HG03095 (cell line): ENCODE measurements at regions not wholly inside any gene's neighbourhood (a gene's known extent, or its start where the extent isn't known, plus 50 kb on each side); places are given as distances from the start of the nearest gene placed in this dataset.

Experiments used
- ATAC-seq: cut with Tn5 transposase; IDR thresholded peaks from one replicate; pipeline ENCODE4 v1.9.1; 2021; ENCODE audit warnings: moderate library complexity; ENCODE audit not compliant: unreplicated experiment

DNA sequence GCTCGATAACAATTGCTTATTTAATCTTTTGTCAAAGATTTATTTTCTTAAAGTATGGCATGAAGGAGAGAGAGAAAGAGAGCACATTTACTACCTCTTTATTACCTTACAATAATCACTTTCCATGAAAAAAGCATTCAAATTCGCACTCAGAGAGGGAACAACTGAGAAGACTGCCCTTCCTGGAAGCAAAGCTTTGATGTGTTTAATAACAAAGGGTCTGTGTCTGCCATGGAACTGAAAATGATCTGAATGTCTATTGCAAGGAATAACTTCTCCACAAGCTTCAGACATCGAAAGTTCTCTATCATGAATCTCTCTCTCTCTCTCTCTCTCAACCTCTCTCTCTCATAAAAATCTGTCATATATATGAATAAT is 308.9 kb downstream of the HDGFL1 start:
- no peak for ATAC-seq

DNA sequence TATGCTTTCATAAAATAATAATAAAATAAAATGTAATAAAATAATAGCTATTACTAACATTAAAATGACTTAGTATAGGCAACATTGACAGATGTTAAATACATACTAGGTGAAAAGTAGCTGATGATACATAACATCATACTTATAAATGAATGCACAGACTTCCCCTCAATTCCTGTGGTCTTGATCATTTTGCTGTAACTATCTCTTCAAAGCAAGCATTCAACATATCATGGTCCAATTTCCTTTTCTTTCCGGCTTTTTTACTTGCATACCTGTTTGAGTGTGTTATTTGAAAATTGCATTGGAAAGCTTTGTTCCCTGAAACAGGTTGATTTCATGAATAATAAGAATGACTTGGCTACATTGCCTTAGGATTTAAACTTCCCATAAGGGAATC is 309.3 kb downstream of the HDGFL1 start:
- no peak for ATAC-seq

DNA sequence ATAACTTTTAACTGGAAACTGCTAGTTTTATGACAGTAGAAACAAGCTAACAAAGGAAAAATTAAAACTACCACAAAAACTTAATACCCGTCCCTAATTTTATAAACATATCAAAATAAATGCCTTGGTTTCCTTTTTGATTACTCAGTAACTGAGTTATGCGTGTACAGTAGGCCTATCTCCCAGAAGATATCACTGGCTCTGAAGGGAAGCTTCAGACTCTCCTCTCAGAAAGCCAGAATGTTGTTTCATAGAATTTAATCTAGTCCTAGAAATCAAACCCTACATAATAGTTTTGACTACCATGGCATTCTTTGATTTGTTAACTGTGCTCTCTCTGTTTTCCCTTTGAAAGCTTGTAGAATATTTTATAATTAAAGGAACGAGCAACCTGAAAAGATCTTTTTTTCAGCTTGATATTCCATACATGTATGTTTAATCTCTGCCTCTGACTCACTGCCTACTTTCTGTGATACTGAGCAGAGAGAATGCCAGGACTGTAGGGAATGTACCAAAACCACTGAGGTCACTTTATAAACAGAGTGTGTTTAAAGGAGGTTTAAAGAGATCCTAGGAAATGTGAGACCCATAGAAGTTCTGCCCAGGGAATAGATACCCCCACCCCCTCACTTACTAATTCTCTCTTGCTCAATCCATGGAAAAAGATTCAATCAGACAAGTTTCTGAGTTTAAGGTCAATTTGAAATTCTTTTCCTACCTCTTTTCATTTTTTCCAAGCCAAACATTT is 311.5 kb downstream of the HDGFL1 start:
- ATAC-seq = no peak

DNA sequence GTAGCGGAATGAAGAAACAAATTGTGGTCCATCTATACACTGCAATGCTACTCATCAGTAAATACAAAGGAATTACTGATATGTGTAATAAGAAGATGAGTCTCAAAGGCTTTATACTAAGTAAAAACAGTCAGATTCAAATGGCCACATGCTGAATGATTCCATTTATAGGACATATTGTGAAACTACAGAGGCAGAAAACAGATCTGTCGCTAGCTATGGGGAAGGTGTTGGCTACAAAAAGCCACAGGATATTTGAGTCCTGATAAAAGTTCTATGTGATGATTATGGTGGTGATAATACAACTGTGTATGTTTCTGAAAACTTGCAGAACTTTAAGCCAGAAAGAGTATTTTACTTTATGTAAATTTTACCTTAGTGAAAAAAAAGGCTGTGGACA is 313.2 kb downstream of the HDGFL1 start:
- no peak for ATAC-seq

DNA sequence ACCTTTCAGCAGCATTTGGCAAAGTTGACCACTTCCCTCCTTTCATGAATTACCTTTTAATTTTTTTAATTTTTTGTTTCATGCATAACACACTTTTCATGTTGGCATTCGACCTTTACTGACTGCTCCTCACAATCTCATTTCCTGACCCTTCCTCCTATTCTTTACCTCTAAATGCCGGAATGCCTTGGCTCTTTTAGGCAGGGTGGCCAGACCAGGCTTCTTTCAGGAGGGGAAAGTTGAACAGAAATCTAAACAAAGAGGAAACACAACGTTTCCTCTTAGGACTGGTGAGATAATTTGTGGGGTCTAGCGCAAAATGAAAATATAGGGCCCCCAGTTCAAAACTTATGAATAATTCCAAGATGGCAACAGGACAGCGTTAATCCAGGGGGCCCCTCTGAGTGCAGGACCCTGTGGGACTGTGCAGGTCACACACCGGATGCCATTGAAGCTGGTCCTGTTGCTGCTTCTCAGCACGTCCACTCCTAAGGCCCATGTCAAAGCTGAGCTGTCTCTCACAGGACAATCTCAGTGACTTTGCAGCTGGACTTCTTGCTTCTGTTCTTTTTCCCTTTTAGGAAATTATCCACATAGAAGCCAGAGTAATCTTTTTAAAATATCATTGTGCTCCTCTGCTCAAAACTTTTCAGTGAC is 313.8 kb downstream of the HDGFL1 start:
- ATAC-seq = no peak

DNA sequence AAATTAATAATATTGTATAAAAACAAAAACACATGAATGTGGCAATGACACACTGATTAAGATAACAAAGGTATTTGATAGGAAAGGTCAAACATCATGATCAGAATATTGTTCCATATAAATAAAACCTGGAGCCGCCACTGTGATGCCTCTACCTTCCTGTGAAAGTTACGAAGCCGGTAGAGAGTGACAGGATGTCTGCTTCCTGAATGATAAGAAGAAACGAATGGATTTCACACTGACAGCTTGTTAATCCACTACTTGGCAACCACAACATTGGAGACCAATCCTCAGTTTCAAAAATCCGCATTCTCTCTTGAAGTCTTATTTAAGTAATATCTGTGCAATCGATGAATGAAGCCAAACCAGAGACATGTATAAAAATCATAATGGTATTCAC is 315.1 kb downstream of the HDGFL1 start:
- no peak for ATAC-seq

DNA sequence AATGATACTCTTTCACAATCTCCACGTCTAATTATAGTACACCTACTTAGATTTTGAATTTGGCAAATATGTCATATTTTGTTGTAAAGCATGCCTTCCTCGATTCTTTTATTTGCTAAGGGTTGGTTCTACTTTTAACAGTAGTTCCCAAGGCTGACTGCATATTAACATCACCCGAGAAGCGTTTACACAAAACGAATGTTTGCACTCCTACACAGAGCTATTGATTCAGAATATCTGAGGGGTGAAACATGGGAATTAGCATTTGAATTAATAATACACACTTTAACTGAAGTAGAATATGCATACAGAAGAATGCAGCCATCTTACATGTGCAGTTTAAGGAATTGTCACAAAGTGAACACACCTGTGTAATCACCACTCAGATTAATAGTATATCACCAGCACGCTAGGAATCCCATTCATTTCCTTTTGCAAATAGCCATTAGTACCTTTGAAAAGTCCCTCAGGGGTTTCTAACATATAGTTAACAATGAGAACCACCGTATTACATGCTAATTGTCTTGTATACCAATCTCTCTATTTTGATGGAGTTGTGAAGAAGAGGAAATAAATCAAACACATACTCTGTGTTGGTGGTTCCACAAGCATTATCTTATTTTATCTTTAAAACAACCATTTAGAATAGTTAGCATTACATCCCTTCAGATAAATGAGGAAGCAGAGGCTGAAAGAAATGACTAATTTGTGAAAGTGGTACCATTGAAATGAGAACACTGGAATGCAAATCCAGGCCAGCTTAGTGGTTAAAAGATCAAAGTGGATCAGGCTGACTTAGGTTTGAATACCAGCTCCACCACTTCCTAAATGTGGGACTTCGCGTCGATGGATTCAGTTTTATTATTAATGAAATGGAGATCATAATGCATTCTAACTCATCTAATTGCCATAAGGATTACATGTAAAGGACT is 317.6 kb downstream of the HDGFL1 start:
- ATAC-seq = no peak

DNA sequence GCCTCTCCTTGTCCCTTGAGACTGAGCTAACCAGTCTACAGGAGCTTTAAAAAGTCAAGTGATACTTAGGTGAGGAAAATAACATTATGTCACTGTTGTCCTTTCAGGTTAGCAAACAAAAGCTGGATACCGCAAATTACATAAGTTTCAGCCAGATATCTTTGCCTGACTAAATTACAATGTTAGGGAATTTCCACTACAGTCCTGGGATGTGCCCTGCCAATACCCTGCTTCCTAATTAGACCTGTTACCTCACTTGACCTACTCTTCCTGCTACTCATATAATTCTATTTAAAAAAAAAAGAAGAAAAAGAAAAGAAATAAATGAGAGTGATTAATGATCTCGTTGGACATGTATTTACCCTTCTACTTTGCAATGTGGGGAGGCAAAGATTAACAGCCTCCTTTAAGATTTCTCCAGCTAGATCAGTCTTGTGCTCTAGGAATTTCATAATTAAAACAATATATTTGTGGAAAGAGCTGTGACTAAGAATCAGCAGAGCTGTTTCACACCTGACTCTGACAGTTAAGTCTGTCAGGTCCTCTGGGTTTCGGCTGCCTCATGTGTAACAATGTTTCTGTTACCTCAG is 318.9 kb downstream of the HDGFL1 start:
- no peak for ATAC-seq

DNA sequence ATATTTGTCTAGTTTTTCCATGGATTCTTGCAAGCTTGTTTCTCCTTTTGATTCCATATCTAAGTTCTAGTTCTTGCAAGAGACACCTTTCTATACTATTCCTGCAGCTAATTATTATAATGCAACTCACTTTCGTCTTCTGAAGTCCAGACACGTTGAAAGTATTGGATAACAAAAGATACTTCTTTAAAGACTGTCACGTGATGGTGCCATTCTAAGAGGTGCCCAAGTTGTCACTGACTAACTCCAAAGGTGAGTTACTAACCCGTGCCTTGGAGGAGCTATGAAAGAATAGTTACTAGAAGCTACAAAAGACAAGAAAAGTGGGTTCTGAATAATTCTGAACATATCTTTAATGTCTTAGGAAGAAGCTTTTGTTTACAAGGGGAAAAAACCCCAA is 322.6 kb downstream of the HDGFL1 start:
- ATAC-seq = no peak

DNA sequence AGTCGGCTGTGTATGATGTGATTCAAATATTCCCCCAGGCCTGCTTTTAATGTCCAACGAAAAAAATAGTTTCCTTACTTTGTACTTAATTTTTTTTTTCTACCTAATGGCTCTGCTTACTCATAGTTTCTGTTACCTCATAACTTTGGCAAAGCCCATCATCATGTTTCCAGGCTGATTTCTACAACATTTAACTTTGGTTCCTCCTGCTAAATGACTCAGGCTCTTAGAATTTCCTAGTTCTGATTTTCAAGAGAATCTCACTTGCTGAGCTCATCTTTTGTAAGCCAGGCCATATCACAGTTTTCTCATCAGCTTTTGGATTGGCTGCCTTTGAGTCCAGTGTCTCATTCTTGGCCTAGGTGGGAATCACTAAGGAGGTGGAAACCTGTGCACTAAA is 323.1 kb downstream of the HDGFL1 start:
- ATAC-seq = no peak

DNA sequence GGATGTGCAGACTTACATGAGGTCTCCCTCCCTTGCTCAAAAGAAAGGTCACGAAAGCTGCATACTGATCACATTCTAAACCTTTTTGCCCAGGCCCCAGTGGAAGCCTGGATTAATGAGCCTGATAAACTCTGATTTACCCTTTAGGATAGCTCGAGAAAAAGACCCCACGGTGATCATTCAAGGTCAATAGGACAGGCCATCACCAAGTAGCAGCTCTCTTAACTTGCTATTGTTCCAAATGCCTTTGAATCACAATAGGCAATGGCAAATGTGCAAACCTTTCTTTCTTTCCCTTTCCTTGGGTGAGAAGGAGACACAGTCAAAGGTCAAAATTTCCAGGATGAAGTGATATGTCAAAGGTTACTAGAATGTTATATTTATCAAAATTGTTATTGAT is 327.3 kb downstream of the HDGFL1 start:
- ATAC-seq = no peak

DNA sequence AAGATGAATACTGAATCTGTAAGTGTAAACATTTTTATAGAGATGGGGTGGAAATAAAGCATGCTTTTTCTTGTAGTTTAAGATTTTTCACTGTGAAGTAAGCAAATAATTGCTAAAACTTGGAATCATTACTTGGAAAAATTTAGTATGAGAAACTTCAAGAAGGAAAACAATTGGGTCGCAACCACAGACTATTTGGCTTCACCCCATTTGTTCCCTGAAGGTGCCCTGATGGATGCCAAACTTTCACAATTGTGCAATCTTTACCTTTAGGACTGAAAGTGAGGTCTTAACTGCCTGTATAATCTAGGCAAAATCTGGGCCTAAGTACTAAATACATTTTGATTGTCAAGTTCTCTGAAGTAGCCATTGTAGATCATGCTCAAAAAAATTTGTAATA is 330.1 kb downstream of the HDGFL1 start:
- ATAC-seq = no peak

DNA sequence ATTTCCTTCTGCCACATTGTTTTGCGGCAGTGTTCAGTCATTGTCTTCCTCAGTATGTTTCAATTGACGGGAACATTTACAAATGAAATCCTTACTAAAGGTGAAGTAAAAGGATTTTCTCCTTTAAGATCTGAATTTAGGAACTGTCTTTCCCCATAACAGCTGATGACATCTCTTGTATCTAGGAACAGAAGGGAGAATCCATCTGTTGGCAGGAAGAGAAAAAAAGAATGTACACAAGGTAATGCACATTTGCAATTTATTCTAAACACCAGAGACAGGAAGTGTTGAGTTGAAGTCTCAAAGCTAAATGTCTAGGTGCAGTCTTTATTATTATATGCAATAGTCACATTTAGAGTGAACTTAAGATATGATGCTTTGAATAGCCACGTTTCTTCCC is 334.5 kb downstream of the HDGFL1 start:
- ATAC-seq = no peak

DNA sequence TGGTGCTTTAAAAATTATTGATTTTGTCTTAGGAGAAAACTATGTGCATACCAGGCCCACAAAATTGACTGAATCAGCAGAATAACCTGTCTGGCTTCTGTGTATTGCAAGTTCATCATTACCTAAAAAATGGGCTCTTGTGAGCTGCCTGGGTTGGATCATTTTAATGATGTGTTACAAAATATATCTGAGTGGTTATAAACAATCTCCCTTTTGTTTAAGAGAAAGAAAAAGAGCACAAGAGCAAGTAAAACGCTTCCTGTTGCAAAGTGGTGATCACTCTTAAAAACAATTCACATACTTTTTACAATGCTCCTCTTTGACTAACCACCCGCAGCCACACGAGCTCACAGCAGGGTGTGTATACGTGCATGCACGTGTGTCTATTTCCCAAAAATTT is 335.1 kb downstream of the HDGFL1 start:
- no peak for ATAC-seq

DNA sequence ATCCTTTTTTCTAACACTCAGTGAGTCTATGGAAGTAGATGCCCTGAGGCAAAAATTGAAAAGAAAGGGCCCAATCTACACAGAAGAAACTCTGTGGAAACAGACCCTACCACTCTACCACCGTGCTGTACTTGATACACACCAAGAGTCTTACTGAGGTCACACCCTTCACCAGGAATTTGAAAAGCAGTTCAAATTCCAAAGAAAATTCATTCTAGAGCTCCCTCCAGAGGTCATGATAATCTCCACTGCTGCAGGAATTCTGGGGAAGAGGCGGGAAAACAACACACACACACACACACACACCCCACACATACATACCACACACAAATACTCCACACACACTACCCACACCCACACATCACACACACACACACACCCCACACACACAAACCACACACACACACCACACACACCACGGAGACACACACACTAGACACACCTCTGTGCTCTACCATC is 336.8 kb downstream of the HDGFL1 start:
- ATAC-seq = no peak

DNA sequence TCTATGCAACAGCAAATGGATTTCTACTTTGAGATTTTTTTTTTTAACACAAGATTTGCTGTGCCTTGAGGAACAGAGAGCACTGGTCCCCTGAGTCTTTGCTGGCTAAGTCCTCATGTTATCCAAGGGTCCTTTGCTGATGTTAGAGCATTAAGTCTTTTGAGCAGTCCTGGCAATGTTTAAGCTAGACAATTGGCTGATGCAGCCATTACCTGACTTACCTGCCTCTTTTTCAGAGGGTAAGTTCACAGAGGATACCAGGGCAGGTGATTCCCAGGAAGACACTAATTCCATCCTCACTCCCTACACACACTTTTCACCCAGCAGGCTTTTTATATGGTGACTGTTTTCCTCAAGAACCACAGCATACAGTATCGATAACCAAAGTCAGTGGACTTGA is 337.7 kb downstream of the HDGFL1 start:
- ATAC-seq = no peak

DNA sequence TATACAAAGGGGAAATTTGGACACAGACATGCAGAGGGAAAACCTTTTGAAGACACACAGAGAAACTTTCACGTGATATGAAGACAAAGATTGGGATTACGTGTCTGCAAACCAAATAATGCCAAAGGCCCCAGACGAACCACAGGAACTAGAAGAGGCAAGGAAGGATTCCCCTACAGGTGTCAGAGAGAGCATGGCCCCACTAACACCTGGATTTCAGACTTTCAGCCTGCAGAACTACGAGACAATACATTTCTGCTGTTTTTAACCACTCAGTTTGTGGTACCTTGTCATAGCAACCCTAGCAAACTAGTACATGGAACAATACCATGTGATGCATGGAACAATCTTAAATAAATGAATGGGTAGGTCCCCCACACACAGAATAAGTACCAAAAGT is 341.0 kb downstream of the HDGFL1 start:
- ATAC-seq = no peak

DNA sequence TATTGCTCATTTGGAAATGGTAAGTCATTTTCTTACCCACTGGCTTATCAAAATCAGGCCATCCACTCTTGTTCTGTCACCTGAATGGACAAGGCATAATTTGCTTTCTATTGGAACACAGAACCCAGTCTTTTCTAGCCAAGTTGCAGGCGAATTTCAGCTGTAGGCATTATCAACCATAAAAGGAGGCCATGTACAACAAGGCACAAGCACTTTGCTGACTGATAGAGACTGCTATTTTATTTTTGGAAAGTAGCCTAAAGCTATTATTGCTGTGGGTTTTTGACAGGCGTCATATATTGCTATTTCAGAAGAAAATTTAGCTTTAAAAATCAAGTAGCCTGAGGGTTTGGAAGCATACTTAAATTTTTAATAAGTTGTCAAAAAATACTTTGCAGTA is 344.2 kb downstream of the HDGFL1 start:
- no peak for ATAC-seq

DNA sequence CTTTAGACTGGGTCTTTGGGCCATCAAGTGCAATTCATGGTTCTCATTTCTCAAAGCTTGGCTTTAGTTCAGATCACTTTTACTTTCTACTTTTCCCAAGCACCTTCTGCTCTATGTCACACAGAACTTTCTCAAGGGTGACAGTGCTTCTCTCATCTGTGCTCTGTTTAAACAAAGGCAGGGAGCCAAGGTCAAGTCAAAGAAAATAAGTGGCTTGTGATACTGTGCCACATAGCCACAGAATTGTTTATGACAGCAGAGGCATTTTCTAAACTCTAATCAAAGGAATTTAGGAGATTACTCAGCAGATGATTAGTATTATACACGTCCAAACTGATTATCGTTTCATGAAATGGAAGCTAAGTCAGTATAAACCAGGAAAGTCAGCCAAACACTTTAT is 348.0 kb downstream of the HDGFL1 start:
- ATAC-seq = no peak

DNA sequence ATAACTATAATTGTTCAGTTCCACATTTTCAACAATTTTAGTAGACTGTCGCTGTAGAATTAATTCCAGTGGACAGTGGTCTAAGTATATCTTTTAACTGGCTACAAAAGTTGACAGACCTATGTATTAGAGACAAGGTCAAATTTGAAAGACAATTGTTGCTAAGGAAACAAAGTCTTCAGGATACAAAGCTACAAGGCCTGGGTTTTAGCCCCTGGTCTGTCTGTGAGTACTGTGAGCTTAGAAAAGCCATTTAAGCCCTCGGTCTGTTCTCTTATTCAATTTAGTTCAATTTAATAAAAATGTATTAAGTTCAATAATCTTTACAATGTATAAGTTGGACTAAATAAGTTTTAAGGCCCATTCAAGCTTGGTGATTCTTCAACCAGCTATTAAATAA is 352.5 kb downstream of the HDGFL1 start:
- no peak for ATAC-seq

DNA sequence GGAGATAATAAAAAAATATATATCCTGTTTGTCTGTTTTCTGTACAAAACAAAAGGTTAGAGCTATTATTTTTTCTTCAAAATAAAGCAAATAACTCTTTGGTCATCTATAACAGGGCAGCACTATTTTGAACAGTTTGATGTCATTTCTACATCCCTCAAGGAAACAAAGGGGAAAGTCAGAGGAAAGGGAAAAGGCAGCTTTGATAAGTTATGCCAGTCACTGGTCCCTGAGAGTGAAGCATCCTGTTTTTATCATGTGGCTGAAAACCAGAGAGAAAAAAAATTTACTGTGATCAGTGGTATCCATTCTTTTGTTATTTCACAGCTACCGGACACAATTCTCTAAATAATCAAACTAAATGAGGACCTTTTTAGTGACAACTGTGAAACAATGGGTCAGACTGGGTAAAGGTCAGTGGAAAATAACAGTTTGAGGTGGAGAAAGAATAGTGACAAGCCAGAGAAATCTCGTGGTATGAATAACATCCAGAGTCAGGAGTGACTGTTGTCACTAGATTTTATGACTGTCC is 356.0 kb downstream of the HDGFL1 start:
- no peak for ATAC-seq
